ENCODE measurements at regions not wholly inside any gene's neighbourhood (a gene's known extent, or its start where the extent isn't known, plus 50 kb on each side); places are given as distances from the start of the nearest gene placed in this dataset.

DNA sequence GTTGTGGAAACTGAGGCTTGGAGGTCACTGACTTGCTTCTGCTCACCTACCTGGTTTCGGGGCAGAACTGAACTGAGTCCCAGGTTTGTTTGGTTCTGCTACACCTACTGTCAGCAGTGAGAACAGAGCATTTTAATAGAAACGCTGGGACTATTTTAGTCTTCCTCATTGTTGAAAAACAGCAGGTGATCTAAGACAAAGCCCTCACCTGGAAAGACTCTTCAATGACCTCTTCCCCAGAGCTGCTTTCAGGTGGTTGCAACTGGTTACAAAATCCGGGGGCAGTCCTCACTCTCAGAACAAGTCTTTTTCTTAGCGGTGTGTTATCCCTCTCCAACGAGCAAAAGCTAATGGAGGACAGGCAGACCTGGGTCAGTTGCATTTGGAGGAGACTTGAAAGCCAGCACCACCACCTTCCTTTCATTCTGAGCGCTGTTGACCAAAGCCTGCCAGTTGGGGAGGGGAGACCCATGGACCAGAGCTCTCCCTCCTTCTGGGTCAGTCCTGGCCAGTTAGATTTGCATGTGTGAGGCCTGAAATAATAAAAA is 217.0 kb downstream of the NCK2 start:
- Histone ChIP-seq H3K27me3 (ENCODE audit: insufficient read depth, low read length) (peaks cover 5% of the 10 kb centered on the region), H4K20me1 (ENCODE audit: insufficient read depth, low read length) (no peaks in the 10 kb centered on the region), H2AFZ (ENCODE audit: low read length) (no peak overlapping the region), H3K4me2 (ENCODE audit: insufficient read depth, low read length) (no peak overlapping the region), H3K4me1 (ENCODE audit: insufficient read depth, low read length) (no peaks in the 10 kb centered on the region), H3K27ac (ENCODE audit: low read depth, low read length) (no peak overlapping the region), H3K79me2 (ENCODE audit: insufficient read depth, low read length) (no peaks in the 10 kb centered on the region), H3K9me3 (ENCODE audit: low read depth, low read length) (no peaks in the 10 kb centered on the region), H3K4me3 (ENCODE audit: insufficient read depth, low read length) (no peak overlapping the region), H3K36me3 (ENCODE audit: insufficient read depth, low read length) (no peaks in the 10 kb centered on the region)
- TF ChIP-seq, protein P1, sequence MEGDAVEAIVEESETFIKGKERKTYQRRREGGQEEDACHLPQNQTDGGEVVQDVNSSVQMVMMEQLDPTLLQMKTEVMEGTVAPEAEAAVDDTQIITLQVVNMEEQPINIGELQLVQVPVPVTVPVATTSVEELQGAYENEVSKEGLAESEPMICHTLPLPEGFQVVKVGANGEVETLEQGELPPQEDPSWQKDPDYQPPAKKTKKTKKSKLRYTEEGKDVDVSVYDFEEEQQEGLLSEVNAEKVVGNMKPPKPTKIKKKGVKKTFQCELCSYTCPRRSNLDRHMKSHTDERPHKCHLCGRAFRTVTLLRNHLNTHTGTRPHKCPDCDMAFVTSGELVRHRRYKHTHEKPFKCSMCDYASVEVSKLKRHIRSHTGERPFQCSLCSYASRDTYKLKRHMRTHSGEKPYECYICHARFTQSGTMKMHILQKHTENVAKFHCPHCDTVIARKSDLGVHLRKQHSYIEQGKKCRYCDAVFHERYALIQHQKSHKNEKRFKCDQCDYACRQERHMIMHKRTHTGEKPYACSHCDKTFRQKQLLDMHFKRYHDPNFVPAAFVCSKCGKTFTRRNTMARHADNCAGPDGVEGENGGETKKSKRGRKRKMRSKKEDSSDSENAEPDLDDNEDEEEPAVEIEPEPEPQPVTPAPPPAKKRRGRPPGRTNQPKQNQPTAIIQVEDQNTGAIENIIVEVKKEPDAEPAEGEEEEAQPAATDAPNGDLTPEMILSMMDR (IDR thresholded peaks at IDR 0.05; ENCODE audit: extremely low read depth, low read depth, low read length), result no peak
- DNase-seq (ENCODE audit: insufficient read length, low spot score, missing footprints), result no peak

DNA sequence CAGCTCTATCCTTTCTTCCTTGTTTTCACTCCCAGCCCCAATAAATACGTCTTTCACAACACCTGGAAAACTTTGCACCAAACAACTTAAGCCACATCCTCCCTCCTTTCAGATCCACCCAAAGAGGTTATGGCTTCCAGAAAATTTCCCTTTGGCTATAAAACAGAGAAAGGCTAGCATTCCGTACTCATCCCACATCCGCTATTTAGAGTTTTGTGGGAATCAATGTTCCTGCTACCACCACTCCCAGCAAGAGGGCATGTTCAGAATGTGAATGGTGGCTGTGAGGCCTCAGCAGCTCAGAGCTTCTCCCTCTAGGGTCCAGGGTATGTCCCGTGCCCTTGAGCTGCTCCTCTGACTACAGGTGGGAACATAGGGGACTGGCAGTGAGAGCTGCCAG is 214.6 kb downstream of the NCK2 start:
- TF ChIP-seq, protein P1 (IDR thresholded peaks at IDR 0.05; ENCODE audit: extremely low read depth, low read depth, low read length), result no peak
- Histone ChIP-seq H4K20me1 (ENCODE audit: insufficient read depth, low read length) (no peaks in the 10 kb centered on the region), H3K9me3 (ENCODE audit: low read depth, low read length) (no peaks in the 10 kb centered on the region), H3K36me3 (ENCODE audit: insufficient read depth, low read length) (no peaks in the 10 kb centered on the region), H3K4me1 (ENCODE audit: insufficient read depth, low read length) (no peaks in the 10 kb centered on the region), H3K27ac (ENCODE audit: low read depth, low read length) (no peak overlapping the region), H2AFZ (ENCODE audit: low read length) (no peak overlapping the region), H3K27me3 (ENCODE audit: insufficient read depth, low read length) (peaks cover 7% of the 10 kb centered on the region), H3K79me2 (ENCODE audit: insufficient read depth, low read length) (no peaks in the 10 kb centered on the region), H3K4me2 (ENCODE audit: insufficient read depth, low read length) (no peak overlapping the region), H3K4me3 (ENCODE audit: insufficient read depth, low read length) (no peak overlapping the region)
- DNase-seq (ENCODE audit: insufficient read length, low spot score, missing footprints), result no peak

DNA sequence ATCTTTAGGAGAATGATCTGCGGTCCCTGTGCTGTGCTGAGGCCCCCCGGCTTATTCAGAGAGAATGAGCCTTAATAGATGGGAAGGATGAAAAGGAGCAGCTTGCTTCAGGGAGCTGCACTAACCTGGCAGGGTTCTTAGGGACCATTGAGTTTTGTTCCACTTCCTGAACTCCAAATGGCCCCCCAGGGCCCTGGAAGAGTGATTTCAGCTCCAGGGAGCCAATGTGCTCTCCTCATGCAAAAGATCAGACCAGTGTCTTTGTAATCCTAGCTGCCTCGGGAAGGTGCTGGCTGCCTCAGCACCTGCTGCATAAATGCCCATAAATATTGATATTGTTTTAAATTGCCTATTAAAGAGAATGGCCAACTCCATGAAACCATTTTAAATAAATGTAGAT is 210.2 kb downstream of the NCK2 start:
- H3K36me3 ChIP-seq (ENCODE audit: insufficient read depth, low read length), result no peaks in the 10 kb centered on the region
- no peak for DNase-seq (ENCODE audit: insufficient read length, low spot score, missing footprints)
- no peak overlapping the region for H3K4me2 ChIP-seq (ENCODE audit: insufficient read depth, low read length)
- peaks cover 14% of the 10 kb centered on the region for H3K27me3 ChIP-seq (ENCODE audit: insufficient read depth, low read length)
- no peak overlapping the region for H2AFZ ChIP-seq (ENCODE audit: low read length)
- no peaks in the 10 kb centered on the region for H4K20me1 ChIP-seq (ENCODE audit: insufficient read depth, low read length)
- no peaks in the 10 kb centered on the region for H3K79me2 ChIP-seq (ENCODE audit: insufficient read depth, low read length)
- TF ChIP-seq, protein P1 (IDR thresholded peaks at IDR 0.05; ENCODE audit: extremely low read depth, low read depth, low read length), result no peak
- H3K9me3 ChIP-seq (ENCODE audit: low read depth, low read length), result no peaks in the 10 kb centered on the region
- no peak overlapping the region for H3K4me3 ChIP-seq (ENCODE audit: insufficient read depth, low read length)
- H3K4me1 ChIP-seq (ENCODE audit: insufficient read depth, low read length), result no peaks in the 10 kb centered on the region
- no peak overlapping the region for H3K27ac ChIP-seq (ENCODE audit: low read depth, low read length)

DNA sequence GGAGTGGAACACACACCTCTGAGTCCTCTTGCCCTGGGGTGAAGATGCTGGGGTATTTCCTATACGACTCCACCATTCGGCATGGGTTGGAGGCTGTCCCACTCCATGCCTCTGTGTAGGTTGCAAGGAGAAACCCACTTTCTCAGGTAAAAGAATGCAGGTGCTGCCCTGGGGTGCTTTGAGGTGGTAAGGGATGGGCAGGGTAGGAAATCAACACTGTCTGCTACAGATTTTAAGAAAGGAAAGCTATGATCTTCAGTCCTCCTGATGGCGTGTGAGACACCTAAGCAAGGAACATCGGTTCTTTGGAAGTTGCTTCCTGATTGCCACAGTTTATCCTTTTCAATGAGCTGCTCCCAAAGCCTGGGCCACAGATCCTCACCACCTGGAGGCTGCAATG is 209.2 kb downstream of the NCK2 start:
- no peaks in the 10 kb centered on the region for H3K36me3 ChIP-seq (ENCODE audit: insufficient read depth, low read length)
- no peaks in the 10 kb centered on the region for H3K4me1 ChIP-seq (ENCODE audit: insufficient read depth, low read length)
- no peak overlapping the region for H3K4me2 ChIP-seq (ENCODE audit: insufficient read depth, low read length)
- no peak for DNase-seq (ENCODE audit: insufficient read length, low spot score, missing footprints)
- TF ChIP-seq, protein P1 (IDR thresholded peaks at IDR 0.05; ENCODE audit: extremely low read depth, low read depth, low read length), result no peak
- H3K4me3 ChIP-seq (ENCODE audit: insufficient read depth, low read length), result no peak overlapping the region
- H3K27me3 ChIP-seq (ENCODE audit: insufficient read depth, low read length), result peaks cover 14% of the 10 kb centered on the region
- no peak overlapping the region for H3K27ac ChIP-seq (ENCODE audit: low read depth, low read length)
- H3K9me3 ChIP-seq (ENCODE audit: low read depth, low read length), result no peaks in the 10 kb centered on the region
- H2AFZ ChIP-seq (ENCODE audit: low read length), result no peak overlapping the region
- no peaks in the 10 kb centered on the region for H4K20me1 ChIP-seq (ENCODE audit: insufficient read depth, low read length)
- no peaks in the 10 kb centered on the region for H3K79me2 ChIP-seq (ENCODE audit: insufficient read depth, low read length)

All from osteoblast (primary cell).